GM18517 (cell line): ENCODE measurements at regions not wholly inside any gene's neighbourhood (a gene's known extent, or its start where the extent isn't known, plus 50 kb on each side); places are given as distances from the start of the nearest gene placed in this dataset.
"Not testable (repeated sequence)": the region's sequence is repeated elsewhere in the genome, so short reads cannot be mapped to it uniquely, and the experiment has no call there.

ENCODE experiments used
- ATAC-seq: cut with Tn5 transposase; IDR thresholded peaks from one replicate; pipeline ENCODE4 v1.9.1; 2021; ENCODE audit warnings: mild to moderate bottlenecking, moderate library complexity; ENCODE audit not compliant: unreplicated experiment

GRCh38 chr9:115847216-115847615 lies 306.4 kb upstream of the PAPPA start:
- ATAC-seq: no peak

DNA sequence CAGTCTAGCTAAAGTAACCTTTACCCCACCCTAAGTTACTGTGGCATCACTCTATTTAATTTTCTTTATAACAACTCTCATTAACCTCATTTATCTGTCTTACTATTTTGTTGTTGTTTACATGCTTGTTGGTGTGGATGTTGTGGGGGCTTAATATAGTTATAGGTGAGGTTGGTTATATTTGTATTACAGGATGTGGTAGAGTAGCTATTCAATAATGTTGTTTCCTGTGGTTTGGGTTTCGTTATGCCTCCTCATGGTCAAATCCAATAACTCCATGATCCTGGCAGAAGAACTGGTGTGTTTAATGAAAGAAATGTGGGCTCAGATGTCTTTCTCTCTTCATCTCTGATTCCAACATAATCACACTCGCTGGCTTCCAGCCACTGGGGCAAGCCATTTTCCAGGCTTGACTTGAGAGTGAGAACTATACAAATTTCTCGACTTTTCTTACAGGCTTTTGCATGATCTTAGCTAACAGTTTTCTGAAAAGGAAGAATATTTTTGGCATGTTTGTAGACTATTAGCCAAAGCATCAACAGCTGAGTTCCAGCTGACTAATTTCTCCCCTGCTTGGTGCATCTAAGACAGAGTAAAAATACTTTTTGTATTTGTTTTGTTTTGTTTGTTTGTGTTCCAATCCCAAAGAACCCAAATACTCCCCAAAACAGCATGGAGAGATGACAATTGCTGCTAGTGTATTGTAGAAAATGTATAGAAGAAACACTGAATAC lies 303.7 kb upstream of the PAPPA start:
- ATAC-seq: no peak

GRCh38 chr9:115850548-115851304 lies 302.9 kb upstream of the PAPPA start:
- ATAC-seq: no peak

DNA sequence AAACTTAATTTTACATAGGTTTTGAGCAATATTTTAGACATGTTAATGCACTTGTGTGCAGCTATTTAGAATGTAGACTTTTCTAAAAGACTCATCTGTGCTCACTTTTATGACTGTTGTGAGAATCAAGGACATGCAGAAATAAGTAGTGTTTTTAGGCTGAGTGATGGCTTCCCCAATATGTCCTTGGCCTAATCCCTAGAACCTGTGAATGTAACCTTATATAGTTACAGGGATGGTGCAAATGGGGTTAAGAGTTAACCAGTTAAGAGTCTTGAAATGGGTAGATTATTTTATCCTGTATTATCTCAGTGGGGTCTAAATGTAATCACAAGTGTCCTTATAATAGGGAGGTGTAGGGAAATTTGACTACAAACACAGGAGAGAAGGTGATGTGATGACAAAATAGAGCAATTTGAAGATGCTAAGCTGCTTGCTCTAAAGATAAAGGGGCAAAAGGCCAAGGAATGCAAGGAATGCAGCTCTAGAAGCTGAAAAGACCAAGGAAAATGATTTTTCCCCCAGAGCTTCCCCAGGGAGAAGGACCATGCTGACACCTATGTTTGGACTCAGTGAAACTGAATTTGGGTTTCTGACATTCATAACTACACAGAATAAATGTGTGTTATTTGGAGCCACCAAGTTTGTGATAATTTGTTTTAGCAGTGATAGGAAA lies 298.0 kb upstream of the PAPPA start:
- no peak for ATAC-seq

GRCh38 chr9:115858421-115858820 lies 295.2 kb upstream of the PAPPA start:
- not testable (repeated sequence) for ATAC-seq

DNA sequence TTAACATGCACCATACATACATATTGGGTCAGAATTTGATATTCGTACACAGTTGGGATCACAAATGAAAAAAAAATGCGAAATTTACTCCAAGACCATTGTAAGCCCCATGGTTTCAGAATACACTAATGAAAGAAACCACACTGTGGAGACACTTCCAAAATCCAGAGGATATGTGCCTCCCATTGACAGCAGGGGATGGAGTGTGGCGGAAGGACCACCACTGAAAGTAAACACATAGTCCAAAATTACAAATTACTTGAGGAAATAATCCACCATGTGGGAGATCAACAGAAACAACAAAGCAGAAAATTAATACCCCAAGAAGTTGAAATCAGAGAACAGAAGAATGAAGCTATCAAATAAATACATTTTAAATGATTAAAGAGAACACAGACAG lies 291.6 kb upstream of the PAPPA start:
- no peak for ATAC-seq

GRCh38 chr9:115864581-115864980 lies 289.0 kb upstream of the PAPPA start:
- ATAC-seq: no peak

DNA sequence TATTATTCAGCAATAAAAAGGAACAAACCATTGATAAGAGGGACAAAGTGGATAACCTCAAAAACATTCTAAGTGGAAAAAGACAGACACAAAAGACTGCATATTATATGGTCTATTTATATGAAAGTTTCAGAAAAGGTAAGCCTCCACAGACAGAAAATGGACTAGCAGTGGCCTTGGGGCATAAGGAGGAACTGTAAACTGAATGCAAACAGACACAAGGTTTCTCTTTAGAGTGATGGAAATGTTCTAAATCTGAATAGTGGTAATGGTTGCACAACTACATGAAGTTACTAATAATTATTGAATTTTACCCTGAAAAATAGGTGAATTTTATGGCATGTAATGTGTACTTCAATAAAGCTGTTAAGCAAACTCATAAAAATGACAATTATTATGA lies 286.3 kb upstream of the PAPPA start:
- no peak for ATAC-seq

GRCh38 chr9:115877852-115878438 lies 275.6 kb upstream of the PAPPA start:
- ATAC-seq: no peak

GRCh38 chr9:115879451-115879850 lies 274.1 kb upstream of the PAPPA start:
- ATAC-seq: no peak

DNA sequence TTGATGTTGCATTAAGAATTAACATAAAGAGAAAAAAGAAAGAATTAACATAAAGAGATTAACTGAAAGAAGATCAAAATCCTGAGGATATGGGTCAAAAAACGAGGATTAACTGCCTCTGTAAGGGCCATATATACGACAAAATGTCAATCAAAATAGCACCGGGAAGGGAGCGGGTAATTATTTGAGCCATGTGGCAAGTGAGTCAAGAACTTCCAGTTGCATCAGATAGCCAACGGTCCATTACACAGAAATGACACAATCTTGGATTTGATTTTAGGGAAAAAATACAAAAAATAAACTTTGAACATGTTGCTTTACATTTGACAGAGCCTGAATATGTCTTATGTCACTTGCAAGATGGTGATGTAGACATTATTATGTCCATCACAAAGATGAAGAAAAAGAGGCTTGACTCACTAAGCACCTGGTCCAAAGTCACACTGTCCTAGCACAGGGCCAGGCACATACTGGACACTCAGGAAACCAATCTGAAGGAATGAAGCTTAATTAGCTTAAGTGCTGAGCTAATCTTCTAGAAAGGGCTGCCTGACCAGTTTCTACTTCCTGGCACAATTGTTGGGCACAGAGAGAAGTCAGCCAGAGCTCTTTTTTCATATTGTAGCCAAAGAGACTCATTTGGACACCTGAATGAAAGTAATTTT lies 273.2 kb upstream of the PAPPA start:
- no peak for ATAC-seq

DNA sequence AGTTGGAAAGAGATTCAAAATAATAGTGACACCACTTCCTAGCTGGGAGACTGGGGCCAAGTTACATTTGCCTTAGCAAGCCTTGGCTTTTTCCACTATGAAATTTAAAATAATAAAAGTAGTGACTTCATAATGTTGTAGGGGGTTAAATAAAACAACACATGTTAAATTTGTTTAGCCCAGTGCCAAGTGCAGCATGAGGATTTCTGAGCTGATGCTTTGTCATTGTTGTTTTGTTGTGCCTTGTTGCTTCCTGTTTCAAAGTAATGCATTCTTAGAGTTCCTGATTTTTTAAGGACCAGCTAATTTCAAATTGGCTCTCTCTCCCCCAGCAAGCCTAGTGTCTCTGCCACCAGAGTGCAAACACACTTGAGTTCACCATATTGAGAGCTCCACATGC lies 270.7 kb upstream of the PAPPA start:
- ATAC-seq: no peak

DNA sequence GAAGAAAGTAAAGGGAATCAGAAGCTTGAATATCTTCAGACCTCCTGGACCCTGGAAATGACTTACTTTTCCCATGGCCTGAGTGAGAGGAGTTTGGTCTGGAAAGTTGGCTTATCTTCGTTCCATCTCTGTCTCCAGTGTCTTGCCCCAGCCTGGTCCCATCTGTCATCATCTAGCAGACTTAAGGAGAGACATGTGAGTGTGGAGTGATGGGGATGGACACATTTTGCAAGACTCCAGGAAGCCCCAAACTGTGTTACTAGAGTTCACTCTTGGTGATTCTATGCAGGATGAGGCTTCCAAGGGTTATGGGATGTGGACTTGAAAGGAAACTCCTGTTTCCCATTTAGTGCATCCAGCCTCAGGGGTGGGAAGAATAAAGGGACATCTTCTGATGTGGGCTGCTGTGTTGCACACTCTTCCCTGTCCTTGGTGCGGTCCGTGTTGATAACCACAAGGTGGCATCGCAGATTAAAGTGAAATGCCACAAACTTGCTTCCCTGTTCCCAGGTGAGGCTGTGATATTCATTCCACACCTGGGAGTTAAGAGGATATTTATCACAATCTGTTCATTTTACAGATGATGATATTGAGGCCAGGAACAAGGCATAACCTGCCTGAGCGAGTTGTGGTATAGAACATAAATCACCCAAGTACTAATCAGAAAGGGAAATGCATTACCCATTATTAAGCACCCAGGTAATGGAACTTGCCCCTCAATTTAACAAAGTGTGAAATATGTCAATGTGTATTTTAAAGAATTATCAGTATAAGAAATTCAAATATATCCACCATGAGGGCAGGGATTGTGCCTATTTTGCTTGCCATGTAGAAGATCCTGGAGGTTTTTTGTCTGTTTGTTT lies 269.9 kb upstream of the PAPPA start:
- ATAC-seq: no peak

DNA sequence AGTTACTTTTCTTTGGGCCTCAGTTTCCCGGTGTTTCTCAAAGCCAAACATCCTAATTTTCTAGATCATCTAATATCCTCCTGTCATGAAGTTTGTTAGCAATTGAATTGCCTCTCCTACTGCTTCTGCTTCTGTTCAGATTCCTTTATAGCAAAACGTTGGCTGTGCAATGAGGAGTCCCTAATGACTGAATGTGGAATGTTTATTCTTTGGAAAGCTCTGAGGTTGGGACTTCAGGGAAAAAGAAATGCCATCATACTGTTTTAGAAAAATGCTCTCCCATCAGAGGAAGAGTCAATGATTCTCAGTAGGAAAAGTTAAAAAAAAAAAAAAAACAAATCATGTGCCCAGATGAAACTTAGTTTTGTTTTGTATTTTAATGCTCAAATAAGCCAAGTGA lies 268.7 kb upstream of the PAPPA start:
- ATAC-seq: no peak

DNA sequence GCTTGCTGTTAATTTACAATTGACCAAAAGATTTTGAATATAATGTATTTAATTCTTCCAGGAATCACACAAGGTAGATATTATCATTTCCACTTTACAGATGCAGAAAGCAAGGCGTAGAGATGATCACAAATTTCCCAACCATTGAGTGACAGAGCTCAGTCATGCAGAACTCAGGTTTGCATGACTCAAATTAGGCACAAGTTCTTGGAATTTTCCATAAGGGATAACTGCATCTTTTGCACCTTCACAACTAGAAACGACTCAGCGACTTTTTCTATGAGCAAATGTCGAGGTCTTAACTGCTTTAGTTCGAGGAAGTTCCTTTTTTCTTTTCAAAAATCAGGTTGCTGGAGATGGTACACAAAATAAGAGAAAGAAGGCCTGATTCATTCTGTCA lies 265.5 kb upstream of the PAPPA start:
- no peak for ATAC-seq

DNA sequence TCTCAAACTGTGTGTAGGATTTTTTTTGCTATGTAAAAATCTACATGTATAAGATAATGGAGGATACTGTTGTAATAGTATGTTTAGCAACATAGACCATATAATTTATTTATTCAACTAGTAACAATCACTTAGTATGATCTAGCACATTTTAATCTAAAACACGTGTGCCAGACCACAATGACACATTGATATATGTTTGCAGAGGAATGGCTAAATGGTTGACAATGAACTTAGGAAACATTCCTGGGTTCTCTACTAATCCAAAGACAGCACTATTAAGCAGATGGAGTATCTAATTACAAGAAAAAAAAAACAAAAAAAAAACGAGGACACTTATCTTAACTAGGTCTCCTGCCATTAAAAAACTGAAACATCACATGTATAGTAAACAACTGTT lies 261.7 kb upstream of the PAPPA start:
- no peak for ATAC-seq

DNA sequence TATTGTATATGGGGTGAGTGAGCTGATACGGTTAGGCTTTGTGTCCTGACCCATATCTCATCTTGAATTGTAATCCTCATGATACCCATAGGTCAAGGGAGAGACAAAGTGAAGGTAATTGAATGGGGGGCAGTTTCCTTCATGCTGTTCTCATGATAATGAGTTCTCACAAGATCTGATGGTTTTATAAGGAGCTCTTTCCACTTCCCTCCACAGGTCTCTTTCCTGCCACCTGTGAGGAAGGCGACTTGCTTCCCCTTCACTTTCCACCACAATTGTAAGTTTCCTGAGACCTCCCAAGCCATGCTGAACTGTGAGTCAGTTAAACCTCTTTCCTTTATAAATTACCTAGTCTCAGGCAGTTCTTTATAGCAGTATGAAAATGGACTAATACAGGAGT lies 255.1 kb upstream of the PAPPA start:
- not testable (repeated sequence) for ATAC-seq

- ATAC-seq: no peak
These were observed 252.9 kb upstream of the PAPPA start for GRCh38 chr9:115900698-115901097.

- ATAC-seq: no peak
These were observed 242.6 kb upstream of the PAPPA start for GRCh38 chr9:115910959-115911358.

DNA sequence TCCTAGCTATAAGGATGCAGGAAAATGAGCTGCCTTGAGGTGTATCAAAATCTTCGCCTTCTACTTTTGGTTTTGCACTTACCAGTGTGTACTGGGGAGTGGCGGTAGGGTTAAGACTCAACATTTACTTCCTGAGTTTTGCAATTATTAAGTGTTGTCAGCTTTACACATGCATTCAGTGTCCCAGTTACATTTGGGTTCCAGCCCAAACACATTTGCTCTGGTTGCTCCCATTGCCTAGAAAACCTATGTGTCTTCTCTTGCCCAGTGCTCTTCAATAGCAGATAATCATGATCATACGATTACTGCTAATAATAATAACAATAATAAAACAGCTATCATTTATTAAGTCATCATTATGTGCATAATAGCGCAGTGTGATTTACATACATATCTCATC lies 241.5 kb upstream of the PAPPA start:
- no peak for ATAC-seq
